ENCODE measurements at regions not wholly inside any gene's neighbourhood (a gene's known extent, or its start where the extent isn't known, plus 50 kb on each side); places are given as distances from the start of the nearest gene placed in this dataset.

DNA sequence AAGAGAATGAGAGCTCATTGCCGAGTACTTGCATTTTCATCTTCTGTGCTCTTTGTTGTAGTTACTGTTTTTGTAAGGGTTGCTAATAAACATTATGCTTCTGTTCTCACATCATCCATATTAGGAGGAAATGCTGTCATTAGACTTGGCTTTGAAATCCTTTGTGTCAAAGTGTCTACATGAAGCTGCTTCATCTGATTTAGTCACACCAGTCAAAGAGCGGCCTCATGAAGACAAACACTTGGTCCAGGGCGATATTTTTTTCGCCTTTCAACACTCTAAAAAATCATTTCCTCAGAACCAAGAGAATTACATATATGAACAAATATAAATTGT, 105.0 kb downstream of the SPRY2 start:
- Mint-ChIP-seq H3K4me3 (no peak overlapping the region), H3K27me3 (ENCODE audit: low read depth) (no peaks in the 10 kb centered on the region), H3K9me3 (peaks cover 5% of the 10 kb centered on the region), H3K27ac (no peak overlapping the region), H3K36me3 (no peaks in the 10 kb centered on the region), H3K4me1 (peaks cover 25% of the 10 kb centered on the region)
- DNase-seq (ENCODE audit: low spot score in 2 of 2, unreplicated experiment in 2 of 2), result no peak
- TF ChIP-seq, protein P1, sequence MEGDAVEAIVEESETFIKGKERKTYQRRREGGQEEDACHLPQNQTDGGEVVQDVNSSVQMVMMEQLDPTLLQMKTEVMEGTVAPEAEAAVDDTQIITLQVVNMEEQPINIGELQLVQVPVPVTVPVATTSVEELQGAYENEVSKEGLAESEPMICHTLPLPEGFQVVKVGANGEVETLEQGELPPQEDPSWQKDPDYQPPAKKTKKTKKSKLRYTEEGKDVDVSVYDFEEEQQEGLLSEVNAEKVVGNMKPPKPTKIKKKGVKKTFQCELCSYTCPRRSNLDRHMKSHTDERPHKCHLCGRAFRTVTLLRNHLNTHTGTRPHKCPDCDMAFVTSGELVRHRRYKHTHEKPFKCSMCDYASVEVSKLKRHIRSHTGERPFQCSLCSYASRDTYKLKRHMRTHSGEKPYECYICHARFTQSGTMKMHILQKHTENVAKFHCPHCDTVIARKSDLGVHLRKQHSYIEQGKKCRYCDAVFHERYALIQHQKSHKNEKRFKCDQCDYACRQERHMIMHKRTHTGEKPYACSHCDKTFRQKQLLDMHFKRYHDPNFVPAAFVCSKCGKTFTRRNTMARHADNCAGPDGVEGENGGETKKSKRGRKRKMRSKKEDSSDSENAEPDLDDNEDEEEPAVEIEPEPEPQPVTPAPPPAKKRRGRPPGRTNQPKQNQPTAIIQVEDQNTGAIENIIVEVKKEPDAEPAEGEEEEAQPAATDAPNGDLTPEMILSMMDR (IDR thresholded peaks at IDR 0.05; ENCODE audit: unreplicated experiment), result no peak

DNA sequence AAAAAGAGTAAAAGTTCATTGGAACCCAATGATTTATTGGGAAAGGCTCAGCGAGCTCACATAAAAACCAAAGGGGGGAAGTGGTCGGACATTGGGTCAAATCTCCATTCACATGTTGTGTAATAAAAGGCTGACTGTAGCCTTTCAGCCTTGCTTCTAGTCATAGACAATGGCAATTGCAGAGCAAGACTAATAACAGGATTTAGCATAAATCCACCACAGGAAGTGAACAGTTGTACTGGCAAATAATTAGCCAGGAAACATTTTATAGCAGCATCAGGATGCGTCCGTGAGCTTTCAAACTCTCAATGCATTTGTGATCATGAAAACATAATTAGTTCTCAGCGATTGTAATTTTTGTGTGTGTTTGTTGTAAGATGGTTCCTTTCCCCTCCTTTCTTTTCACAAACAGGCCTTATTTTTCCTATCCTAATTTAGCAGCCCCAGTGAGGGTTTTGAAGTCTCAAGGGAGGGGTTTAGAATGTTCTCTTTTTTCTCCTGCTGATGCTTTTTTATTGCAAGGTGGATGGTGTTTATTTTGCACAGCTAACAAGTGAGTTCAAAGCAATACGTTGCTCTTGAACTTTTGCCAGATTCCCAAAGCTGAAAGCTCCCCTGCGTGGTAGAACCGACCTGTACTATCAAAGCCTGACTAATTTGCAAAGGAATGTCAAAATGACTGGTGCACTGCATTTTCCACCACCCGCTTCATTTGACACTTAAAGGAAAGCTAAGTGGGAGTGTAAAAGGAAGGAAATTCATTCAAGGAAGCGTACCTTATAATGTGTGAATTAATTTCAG, 105.6 kb downstream of the SPRY2 start:
- H3K4me3 Mint-ChIP-seq, result no peak overlapping the region

DNA sequence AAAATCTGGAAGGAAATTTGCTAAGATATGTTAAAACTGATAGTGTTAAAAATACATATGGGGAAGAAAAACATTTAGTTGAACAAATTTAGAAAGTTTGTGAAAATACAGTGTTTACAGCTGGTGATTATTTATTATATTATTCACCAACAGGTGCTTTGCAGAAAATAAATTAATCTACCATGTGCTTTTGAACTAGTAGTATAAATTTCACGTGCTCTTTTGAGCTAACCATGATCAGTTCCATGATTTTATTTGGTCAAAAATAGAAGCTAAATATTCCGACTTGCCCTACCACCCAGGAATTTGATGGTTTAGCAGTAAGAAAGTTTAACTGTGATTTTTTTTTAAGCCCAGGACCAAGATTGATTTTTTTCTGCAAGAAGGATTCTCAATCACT, 113.3 kb downstream of the SPRY2 start:
- DNase-seq (ENCODE audit: low spot score in 2 of 2, unreplicated experiment in 2 of 2), result no peak
- no peaks in the 10 kb centered on the region for H3K27me3 Mint-ChIP-seq (ENCODE audit: low read depth)
- H3K36me3 Mint-ChIP-seq, result peaks cover 6% of the 10 kb centered on the region
- no peak overlapping the region for H3K4me3 Mint-ChIP-seq
- peaks cover 13% of the 10 kb centered on the region for H3K9me3 Mint-ChIP-seq
- H3K4me1 Mint-ChIP-seq, result peaks cover 6% of the 10 kb centered on the region
- TF ChIP-seq, protein P1 (IDR thresholded peaks at IDR 0.05; ENCODE audit: unreplicated experiment), result no peak
- H3K27ac Mint-ChIP-seq, result no peak overlapping the region

More for the DNA sequence above, 105.6 kb downstream of the SPRY2 start:
- Mint-ChIP-seq H3K27me3 (ENCODE audit: low read depth) (no peaks in the 10 kb centered on the region), H3K36me3 (peaks cover 2% of the 10 kb centered on the region), H3K27ac (peak overlapping the region; percentile 44), H3K9me3 (peaks cover 8% of the 10 kb centered on the region), H3K4me1 (peaks cover 25% of the 10 kb centered on the region)
- no peak for DNase-seq (ENCODE audit: low spot score in 2 of 2, unreplicated experiment in 2 of 2)
- TF ChIP-seq, protein P1 (IDR thresholded peaks at IDR 0.05; ENCODE audit: unreplicated experiment), result no peak

DNA sequence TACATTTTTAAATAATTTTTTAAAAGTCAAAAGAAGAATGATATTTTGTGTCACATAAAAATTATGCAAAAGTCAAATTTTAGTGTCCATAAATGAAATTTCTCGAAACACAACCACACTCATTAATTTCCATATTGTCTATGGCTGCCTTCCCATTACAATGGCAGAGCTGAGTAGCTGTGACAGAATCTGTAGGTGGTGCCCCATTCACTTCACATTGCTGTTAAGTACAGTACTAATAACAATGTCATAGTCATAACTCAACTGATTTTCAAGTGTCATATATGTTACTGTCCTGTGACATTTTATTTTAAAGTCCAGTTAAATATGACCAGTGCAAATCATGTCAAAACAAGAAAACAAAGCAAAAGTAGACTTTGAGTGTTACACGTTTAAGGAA, 114.3 kb downstream of the SPRY2 start:
- H3K9me3 Mint-ChIP-seq, result peaks cover 9% of the 10 kb centered on the region
- peaks cover 6% of the 10 kb centered on the region for H3K36me3 Mint-ChIP-seq
- no peak overlapping the region for H3K4me3 Mint-ChIP-seq
- no peaks in the 10 kb centered on the region for H3K27me3 Mint-ChIP-seq (ENCODE audit: low read depth)
- no peak for DNase-seq (ENCODE audit: low spot score in 2 of 2, unreplicated experiment in 2 of 2)
- no peak overlapping the region for H3K27ac Mint-ChIP-seq
- TF ChIP-seq, protein P1 (IDR thresholded peaks at IDR 0.05; ENCODE audit: unreplicated experiment), result no peak
- H3K4me1 Mint-ChIP-seq, result peaks cover 6% of the 10 kb centered on the region

DNA sequence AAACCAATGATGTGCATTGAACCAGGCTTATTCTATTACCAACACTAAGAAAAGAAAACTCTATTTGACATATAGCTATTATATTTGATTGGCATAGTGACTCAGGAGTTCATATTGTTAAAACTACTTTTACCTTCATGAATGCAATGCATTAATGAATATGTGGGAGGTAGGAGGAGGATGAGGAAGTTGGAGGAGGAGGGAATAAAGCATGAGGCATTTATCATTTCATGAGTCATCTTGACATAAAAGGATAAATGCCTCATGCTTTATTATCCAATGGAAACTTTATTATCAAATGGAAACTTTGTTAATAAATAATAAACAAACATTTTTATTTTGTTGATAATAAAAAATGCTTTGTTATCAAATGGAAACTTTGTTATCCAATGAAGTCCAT, 116.5 kb downstream of the SPRY2 start:
- peaks cover 9% of the 10 kb centered on the region for H3K9me3 Mint-ChIP-seq
- H3K36me3 Mint-ChIP-seq, result peaks cover 4% of the 10 kb centered on the region
- no peaks in the 10 kb centered on the region for H3K27me3 Mint-ChIP-seq (ENCODE audit: low read depth)
- peaks cover 6% of the 10 kb centered on the region for H3K4me1 Mint-ChIP-seq
- H3K27ac Mint-ChIP-seq, result no peak overlapping the region
- no peak overlapping the region for H3K4me3 Mint-ChIP-seq
- DNase-seq (ENCODE audit: low spot score in 2 of 2, unreplicated experiment in 2 of 2), result no peak
- TF ChIP-seq, protein P1 (IDR thresholded peaks at IDR 0.05; ENCODE audit: unreplicated experiment), result no peak
